ENCODE measurements at regions not wholly inside any gene's neighbourhood (a gene's known extent, or its start where the extent isn't known, plus 50 kb on each side); places are given as distances from the start of the nearest gene placed in this dataset.

DNA sequence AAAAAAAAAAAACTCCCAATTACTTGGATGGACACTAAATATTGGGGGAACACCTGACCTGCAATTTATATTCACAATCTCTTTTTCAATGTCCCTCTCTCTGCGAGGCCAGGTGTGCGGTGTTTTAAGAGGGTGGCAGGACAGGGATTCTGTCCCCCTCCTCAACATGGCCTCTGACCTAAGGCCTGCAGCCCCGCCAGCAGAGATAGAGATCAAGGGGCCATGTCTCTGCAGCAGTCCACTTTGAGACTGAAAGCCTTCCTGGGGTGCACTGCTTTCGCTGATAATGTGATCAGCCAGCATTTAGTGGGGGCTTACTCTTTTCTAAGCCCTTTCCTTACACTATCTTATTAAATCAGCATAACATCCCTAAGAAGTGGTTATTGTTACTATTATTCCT is 419.9 kb downstream of the OCA2 start:
- no peaks in the 10 kb centered on the region for H3K4me1 ChIP-seq (ENCODE audit: control insufficient read depth, insufficient read depth, low read depth, low read length)
- no peak overlapping the region for H3K27ac ChIP-seq (ENCODE audit: low read length, poor library complexity, severe bottlenecking)
- no peaks in the 10 kb centered on the region for H3K27me3 ChIP-seq (ENCODE audit: control insufficient read depth in 1 of 2, insufficient read depth in 1 of 2, low read length in 2 of 2)
- H2AK5ac ChIP-seq (ENCODE audit: low read length, severe bottlenecking) = no peak overlapping the region
- no peak overlapping the region for H3K4me3 ChIP-seq (ENCODE audit: insufficient read depth in 1 of 2, low read depth in 1 of 2, low read length in 2 of 2)
- H3K9me3 ChIP-seq (ENCODE audit: control insufficient read depth, low read length) = no peaks in the 10 kb centered on the region
- H2BK120ac ChIP-seq (ENCODE audit: low read depth, low read length) = no peak overlapping the region
- H3K4me2 ChIP-seq (ENCODE audit: low read length, poor library complexity, severe bottlenecking) = no peak overlapping the region
- no peak for DNase-seq
- no peak overlapping the region for H3K9ac ChIP-seq (ENCODE audit: low read length)
- no peak overlapping the region for H3K4ac ChIP-seq (ENCODE audit: low read depth in 1 of 2, low read length in 2 of 2)
- 79% methylated on average over 3 of the region's 4 CpGs for WGBS
- no peak overlapping the region for H3K14ac ChIP-seq (ENCODE audit: low read length in 2 of 2)
- no peak overlapping the region for H2BK15ac ChIP-seq (ENCODE audit: low read depth, poor library complexity, severe bottlenecking)
- no peaks in the 10 kb centered on the region for H3K36me3 ChIP-seq (ENCODE audit: control insufficient read depth in 1 of 2, insufficient read depth in 2 of 2, low read depth in 1 of 2, low read length in 2 of 2)
- H2AFZ ChIP-seq (ENCODE audit: low read depth, low read length) = no peak overlapping the region
- no peak overlapping the region for H4K8ac ChIP-seq (ENCODE audit: low read length)
- no peak overlapping the region for H3K23ac ChIP-seq (ENCODE audit: low read length in 2 of 2)
- no peak overlapping the region for H3K18ac ChIP-seq (ENCODE audit: low read depth in 1 of 2, low read length in 2 of 2)
- no peak overlapping the region for H2BK5ac ChIP-seq (ENCODE audit: low read depth, low read length, poor library complexity, severe bottlenecking)
- no peak overlapping the region for H2BK12ac ChIP-seq (ENCODE audit: low read length in 2 of 2)
- H3K79me1 ChIP-seq (replicated peaks; ENCODE audit: low read length, poor library complexity, severe bottlenecking) = no peaks in the 10 kb centered on the region
- no peak overlapping the region for H4K91ac ChIP-seq (ENCODE audit: low read length)

DNA sequence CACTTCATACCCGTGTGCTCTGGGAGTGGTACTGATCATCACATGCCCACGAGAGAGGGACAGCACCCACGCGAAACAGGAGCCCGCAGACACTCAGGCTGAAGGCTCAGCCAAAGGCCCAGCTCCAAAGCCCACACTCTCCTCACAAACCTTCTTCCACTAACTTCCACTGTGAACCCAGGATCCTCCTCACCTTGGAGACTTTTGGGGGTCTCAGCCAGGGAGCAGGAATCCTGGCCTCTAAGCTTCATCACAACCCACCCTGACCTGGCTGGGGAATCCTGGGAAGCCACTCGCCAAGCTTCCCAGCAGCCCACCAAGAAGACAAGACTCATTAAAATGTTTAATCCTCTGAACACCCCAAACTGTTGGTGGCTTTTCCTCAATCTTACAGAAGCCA is 421.2 kb downstream of the OCA2 start:
- Histone ChIP-seq H3K14ac (ENCODE audit: low read length in 2 of 2) (no peak overlapping the region), H2BK12ac (ENCODE audit: low read length in 2 of 2) (no peak overlapping the region), H2BK5ac (ENCODE audit: low read depth, low read length, poor library complexity, severe bottlenecking) (no peak overlapping the region), H3K4me3 (ENCODE audit: insufficient read depth in 1 of 2, low read depth in 1 of 2, low read length in 2 of 2) (no peak overlapping the region), H4K8ac (ENCODE audit: low read length) (no peak overlapping the region), H2BK120ac (ENCODE audit: low read depth, low read length) (no peak overlapping the region), H2BK15ac (ENCODE audit: low read depth, poor library complexity, severe bottlenecking) (no peak overlapping the region), H3K4me1 (ENCODE audit: control insufficient read depth, insufficient read depth, low read depth, low read length) (no peaks in the 10 kb centered on the region), H3K9ac (ENCODE audit: low read length) (no peak overlapping the region), H3K18ac (ENCODE audit: low read depth in 1 of 2, low read length in 2 of 2) (no peak overlapping the region), H3K36me3 (ENCODE audit: control insufficient read depth in 1 of 2, insufficient read depth in 2 of 2, low read depth in 1 of 2, low read length in 2 of 2) (no peaks in the 10 kb centered on the region), H3K27me3 (ENCODE audit: control insufficient read depth in 1 of 2, insufficient read depth in 1 of 2, low read length in 2 of 2) (no peaks in the 10 kb centered on the region), H2AFZ (ENCODE audit: low read depth, low read length) (no peak overlapping the region), H3K79me1 (replicated peaks; ENCODE audit: low read length, poor library complexity, severe bottlenecking) (no peaks in the 10 kb centered on the region), H2AK5ac (ENCODE audit: low read length, severe bottlenecking) (no peak overlapping the region), H3K4me2 (ENCODE audit: low read length, poor library complexity, severe bottlenecking) (no peak overlapping the region), H4K91ac (ENCODE audit: low read length) (no peak overlapping the region), H3K4ac (ENCODE audit: low read depth in 1 of 2, low read length in 2 of 2) (no peak overlapping the region), H3K27ac (ENCODE audit: low read length, poor library complexity, severe bottlenecking) (no peak overlapping the region), H3K23ac (ENCODE audit: low read length in 2 of 2) (no peak overlapping the region), H3K9me3 (ENCODE audit: control insufficient read depth, low read length) (no peaks in the 10 kb centered on the region)
- DNase-seq = no peak
- WGBS = 95% methylated on average over 6 of the region's 6 CpGs

DNA sequence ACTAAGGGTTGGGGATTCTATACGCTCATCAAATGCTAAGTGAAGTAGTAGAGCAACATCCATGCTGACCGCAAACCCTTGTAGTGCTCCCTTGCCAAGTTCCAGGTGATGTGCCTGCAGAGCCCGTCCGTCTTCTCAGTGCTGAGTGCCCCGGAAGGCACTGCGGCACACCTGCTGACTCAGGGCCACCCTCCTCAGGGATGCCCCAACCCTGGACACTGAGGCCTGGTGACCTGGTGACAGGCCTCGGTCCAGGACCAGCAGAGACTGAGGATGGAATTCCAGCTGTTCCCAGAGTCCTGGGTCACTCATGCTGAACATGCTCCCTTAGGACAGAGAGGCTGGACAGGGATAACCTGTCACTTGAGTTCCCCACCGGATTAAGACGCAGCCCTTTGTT is 422.5 kb downstream of the OCA2 start:
- Histone ChIP-seq H3K27ac (ENCODE audit: low read length, poor library complexity, severe bottlenecking) (no peak overlapping the region), H2BK5ac (ENCODE audit: low read depth, low read length, poor library complexity, severe bottlenecking) (no peak overlapping the region), H3K4me3 (ENCODE audit: insufficient read depth in 1 of 2, low read depth in 1 of 2, low read length in 2 of 2) (no peak overlapping the region), H2BK12ac (ENCODE audit: low read length in 2 of 2) (no peak overlapping the region), H3K23ac (ENCODE audit: low read length in 2 of 2) (no peak overlapping the region), H3K9me3 (ENCODE audit: control insufficient read depth, low read length) (no peaks in the 10 kb centered on the region), H2BK120ac (ENCODE audit: low read depth, low read length) (no peak overlapping the region), H3K36me3 (ENCODE audit: control insufficient read depth in 1 of 2, insufficient read depth in 2 of 2, low read depth in 1 of 2, low read length in 2 of 2) (no peaks in the 10 kb centered on the region), H2AFZ (ENCODE audit: low read depth, low read length) (no peak overlapping the region), H3K18ac (ENCODE audit: low read depth in 1 of 2, low read length in 2 of 2) (no peak overlapping the region), H4K8ac (ENCODE audit: low read length) (no peak overlapping the region), H4K91ac (ENCODE audit: low read length) (no peak overlapping the region), H2BK15ac (ENCODE audit: low read depth, poor library complexity, severe bottlenecking) (no peak overlapping the region), H3K4ac (ENCODE audit: low read depth in 1 of 2, low read length in 2 of 2) (no peak overlapping the region), H3K79me1 (replicated peaks; ENCODE audit: low read length, poor library complexity, severe bottlenecking) (no peaks in the 10 kb centered on the region), H3K4me1 (ENCODE audit: control insufficient read depth, insufficient read depth, low read depth, low read length) (peaks cover 2% of the 10 kb centered on the region), H3K14ac (ENCODE audit: low read length in 2 of 2) (no peak overlapping the region), H2AK5ac (ENCODE audit: low read length, severe bottlenecking) (no peak overlapping the region), H3K4me2 (ENCODE audit: low read length, poor library complexity, severe bottlenecking) (no peak overlapping the region), H3K27me3 (ENCODE audit: control insufficient read depth in 1 of 2, insufficient read depth in 1 of 2, low read length in 2 of 2) (no peaks in the 10 kb centered on the region), H3K9ac (ENCODE audit: low read length) (no peak overlapping the region)
- no peak for DNase-seq
- WGBS = 89% methylated on average over 9 of the region's 9 CpGs

DNA sequence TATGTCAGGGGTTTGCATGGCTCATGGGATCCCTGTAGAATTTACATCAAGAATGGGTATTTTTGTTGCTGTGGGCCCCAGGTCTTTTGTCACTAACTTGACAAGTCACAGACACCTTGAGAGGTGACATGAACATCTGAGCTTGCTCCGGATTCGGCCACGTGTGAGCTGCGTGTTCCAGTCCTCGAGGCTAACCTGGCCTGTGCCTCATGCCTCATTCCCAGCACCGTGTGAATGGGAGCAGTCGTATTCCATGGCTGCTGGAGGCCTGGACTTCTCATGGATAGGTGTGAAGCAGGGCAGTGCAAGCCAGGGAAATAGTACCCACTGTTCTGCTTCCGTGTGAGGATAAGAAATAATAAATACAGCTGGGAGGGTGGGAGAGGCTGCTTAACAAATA is 423.5 kb downstream of the OCA2 start:
- Histone ChIP-seq H4K8ac (ENCODE audit: low read length) (no peak overlapping the region), H2BK12ac (ENCODE audit: low read length in 2 of 2) (no peak overlapping the region), H3K18ac (ENCODE audit: low read depth in 1 of 2, low read length in 2 of 2) (no peak overlapping the region), H2BK5ac (ENCODE audit: low read depth, low read length, poor library complexity, severe bottlenecking) (no peak overlapping the region), H3K14ac (ENCODE audit: low read length in 2 of 2) (no peak overlapping the region), H3K36me3 (ENCODE audit: control insufficient read depth in 1 of 2, insufficient read depth in 2 of 2, low read depth in 1 of 2, low read length in 2 of 2) (no peaks in the 10 kb centered on the region), H3K27ac (ENCODE audit: low read length, poor library complexity, severe bottlenecking) (no peak overlapping the region), H2BK15ac (ENCODE audit: low read depth, poor library complexity, severe bottlenecking) (no peak overlapping the region), H4K91ac (ENCODE audit: low read length) (no peak overlapping the region), H2AFZ (ENCODE audit: low read depth, low read length) (no peak overlapping the region), H3K9ac (ENCODE audit: low read length) (no peak overlapping the region), H3K79me1 (replicated peaks; ENCODE audit: low read length, poor library complexity, severe bottlenecking) (no peaks in the 10 kb centered on the region), H3K27me3 (ENCODE audit: control insufficient read depth in 1 of 2, insufficient read depth in 1 of 2, low read length in 2 of 2) (no peaks in the 10 kb centered on the region), H3K4me2 (ENCODE audit: low read length, poor library complexity, severe bottlenecking) (no peak overlapping the region), H3K4me1 (ENCODE audit: control insufficient read depth, insufficient read depth, low read depth, low read length) (peaks cover 2% of the 10 kb centered on the region), H3K4ac (ENCODE audit: low read depth in 1 of 2, low read length in 2 of 2) (no peak overlapping the region), H2BK120ac (ENCODE audit: low read depth, low read length) (no peak overlapping the region), H2AK5ac (ENCODE audit: low read length, severe bottlenecking) (no peak overlapping the region), H3K4me3 (ENCODE audit: insufficient read depth in 1 of 2, low read depth in 1 of 2, low read length in 2 of 2) (no peak overlapping the region), H3K9me3 (ENCODE audit: control insufficient read depth, low read length) (no peaks in the 10 kb centered on the region), H3K23ac (ENCODE audit: low read length in 2 of 2) (no peak overlapping the region)
- no peak for DNase-seq
- WGBS = 81% methylated on average over 8 of the region's 8 CpGs
